ENCODE measurements at regions not wholly inside any gene's neighbourhood (a gene's known extent, or its start where the extent isn't known, plus 50 kb on each side); places are given as distances from the start of the nearest gene placed in this dataset.
"Not testable (repeated sequence)": the region's sequence is repeated elsewhere in the genome, so short reads cannot be mapped to it uniquely, and the experiment has no call there.

DNA sequence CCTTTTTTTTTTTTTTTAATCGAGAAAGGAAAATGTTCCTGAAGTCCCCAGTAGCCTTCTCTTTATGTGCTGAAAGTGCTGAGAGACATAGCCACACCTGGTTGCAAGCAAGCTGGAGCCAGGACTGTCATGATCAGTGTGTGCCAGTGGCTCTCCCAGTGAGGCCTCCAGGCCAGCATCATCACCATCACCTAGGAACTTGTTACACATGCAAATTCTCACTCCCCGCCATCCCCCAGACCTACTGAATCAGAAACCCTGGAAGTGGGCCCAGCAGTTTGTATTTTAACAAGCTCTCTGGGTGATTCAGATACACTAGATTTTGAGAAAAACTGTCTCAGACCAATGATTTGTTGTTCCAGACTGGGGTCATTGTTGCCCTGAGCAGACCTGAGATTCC lies 181.9 kb upstream of the GLRA1 start:
- H3K27me3 ChIP-seq, result no peaks in the 10 kb centered on the region
- WGBS, 2 donors (ENCODE audit: low coverage in 1 of 2), result 72 to 83% methylated on average over 1 to 2 of the region's 2 CpGs
- DNase-seq, result no peak
- intact Hi-C loops (cut with DNase I; ENCODE audit: low total_unique reads), result no loop called here
- no peak overlapping the region for H3K27ac ChIP-seq
- in situ Hi-C loops (cut with MboI; ENCODE audit: low pct_ligation_motif_present in 1 of 4, low pct_unique_long_range_greater_than_20kb in 1 of 4, low sequenced_read_pairs in 3 of 4), result no loop called here
- H3K4me3 ChIP-seq, result no peak overlapping the region
- no peaks in the 10 kb centered on the region for H3K36me3 ChIP-seq
- H3K9me3 ChIP-seq, result no peaks in the 10 kb centered on the region
- TF ChIP-seq, protein P1, sequence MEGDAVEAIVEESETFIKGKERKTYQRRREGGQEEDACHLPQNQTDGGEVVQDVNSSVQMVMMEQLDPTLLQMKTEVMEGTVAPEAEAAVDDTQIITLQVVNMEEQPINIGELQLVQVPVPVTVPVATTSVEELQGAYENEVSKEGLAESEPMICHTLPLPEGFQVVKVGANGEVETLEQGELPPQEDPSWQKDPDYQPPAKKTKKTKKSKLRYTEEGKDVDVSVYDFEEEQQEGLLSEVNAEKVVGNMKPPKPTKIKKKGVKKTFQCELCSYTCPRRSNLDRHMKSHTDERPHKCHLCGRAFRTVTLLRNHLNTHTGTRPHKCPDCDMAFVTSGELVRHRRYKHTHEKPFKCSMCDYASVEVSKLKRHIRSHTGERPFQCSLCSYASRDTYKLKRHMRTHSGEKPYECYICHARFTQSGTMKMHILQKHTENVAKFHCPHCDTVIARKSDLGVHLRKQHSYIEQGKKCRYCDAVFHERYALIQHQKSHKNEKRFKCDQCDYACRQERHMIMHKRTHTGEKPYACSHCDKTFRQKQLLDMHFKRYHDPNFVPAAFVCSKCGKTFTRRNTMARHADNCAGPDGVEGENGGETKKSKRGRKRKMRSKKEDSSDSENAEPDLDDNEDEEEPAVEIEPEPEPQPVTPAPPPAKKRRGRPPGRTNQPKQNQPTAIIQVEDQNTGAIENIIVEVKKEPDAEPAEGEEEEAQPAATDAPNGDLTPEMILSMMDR (IDR thresholded peaks at IDR 0.05), result no peak
- no peak for TF ChIP-seq EP300 (IDR thresholded peaks at IDR 0.05; ENCODE audit: low read depth)
- TF ChIP-seq POLR2AphosphoS5 (IDR thresholded peaks at IDR 0.05), result no peak
- TF ChIP-seq POLR2A (IDR thresholded peaks at IDR 0.05), result no peak
- H3K4me1 ChIP-seq, result no peaks in the 10 kb centered on the region

DNA sequence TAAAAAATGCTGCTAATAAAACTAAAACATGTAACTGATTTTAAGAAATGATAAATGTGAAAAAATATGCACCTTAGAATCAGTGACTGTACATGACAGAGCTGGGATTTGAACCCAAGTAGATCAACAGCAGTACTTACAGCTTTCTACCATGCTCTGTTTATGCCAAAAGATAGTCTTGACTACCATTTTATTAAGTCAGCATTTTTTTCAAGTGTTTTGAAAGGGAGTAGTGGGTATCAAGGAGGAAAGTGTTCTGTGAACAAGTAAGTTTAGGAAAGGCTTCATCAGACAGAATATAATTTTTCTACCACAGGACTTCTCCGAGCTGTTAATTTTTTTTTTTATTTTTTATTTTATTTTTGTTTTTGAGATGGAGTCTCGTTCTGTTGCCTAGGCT lies 180.4 kb upstream of the GLRA1 start:
- 75 to 84% methylated on average over 1 to 2 of the region's 2 CpGs for WGBS, 2 donors (ENCODE audit: low coverage in 1 of 2)
- H3K27ac ChIP-seq, result no peak overlapping the region

DNA sequence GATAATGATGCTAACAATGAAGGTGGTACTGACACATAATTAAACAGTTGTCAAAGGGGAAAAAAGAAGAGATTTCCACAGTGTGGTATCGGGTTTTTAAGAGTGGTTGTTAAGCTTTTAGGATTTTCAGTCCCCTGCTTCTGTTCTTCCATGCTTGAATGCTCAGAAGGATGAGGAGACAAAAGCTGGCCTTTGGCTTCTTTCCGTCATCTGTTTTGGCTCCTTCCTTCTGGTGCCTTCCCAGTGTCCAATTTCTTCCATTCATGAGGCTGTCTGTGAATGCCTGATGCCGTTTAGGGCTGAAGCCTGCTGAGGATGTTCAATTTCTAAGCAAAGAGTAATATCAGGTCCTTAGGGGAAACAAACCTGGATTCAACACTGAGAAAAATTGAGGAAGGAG lies 179.6 kb upstream of the GLRA1 start:
- Histone ChIP-seq H3K27me3 (no peaks in the 10 kb centered on the region), H3K36me3 (no peaks in the 10 kb centered on the region), H3K4me1 (no peaks in the 10 kb centered on the region), H3K9me3 (no peaks in the 10 kb centered on the region), H3K27ac (no peak overlapping the region), H3K4me3 (no peak overlapping the region)
- intact Hi-C loops (cut with DNase I; ENCODE audit: low total_unique reads) (no loop called here), in situ Hi-C loops (cut with MboI; ENCODE audit: low pct_ligation_motif_present in 1 of 4, low pct_unique_long_range_greater_than_20kb in 1 of 4, low sequenced_read_pairs in 3 of 4) (no loop called here)
- WGBS, 2 donors (ENCODE audit: low coverage in 1 of 2), result 57 to 70% methylated on average over 3 of the region's 3 CpGs
- DNase-seq, result no peak
- no peak for TF ChIP-seq POLR2AphosphoS5 (IDR thresholded peaks at IDR 0.05)
- TF ChIP-seq, protein P1 (IDR thresholded peaks at IDR 0.05), result no peak
- TF ChIP-seq POLR2A (IDR thresholded peaks at IDR 0.05), result no peak
- no peak for TF ChIP-seq EP300 (IDR thresholded peaks at IDR 0.05; ENCODE audit: low read depth)

More for the DNA sequence above, 180.4 kb upstream of the GLRA1 start:
- Histone ChIP-seq H3K4me1 (no peaks in the 10 kb centered on the region), H3K27me3 (no peaks in the 10 kb centered on the region), H3K4me3 (no peak overlapping the region), H3K9me3 (no peaks in the 10 kb centered on the region), H3K36me3 (no peaks in the 10 kb centered on the region)
- no peak for TF ChIP-seq POLR2AphosphoS5 (IDR thresholded peaks at IDR 0.05)
- in situ Hi-C loops (cut with MboI; ENCODE audit: low pct_ligation_motif_present in 1 of 4, low pct_unique_long_range_greater_than_20kb in 1 of 4, low sequenced_read_pairs in 3 of 4), result no loop called here
- intact Hi-C loops (cut with DNase I; ENCODE audit: low total_unique reads), result no loop called here
- DNase-seq, result no peak

DNA sequence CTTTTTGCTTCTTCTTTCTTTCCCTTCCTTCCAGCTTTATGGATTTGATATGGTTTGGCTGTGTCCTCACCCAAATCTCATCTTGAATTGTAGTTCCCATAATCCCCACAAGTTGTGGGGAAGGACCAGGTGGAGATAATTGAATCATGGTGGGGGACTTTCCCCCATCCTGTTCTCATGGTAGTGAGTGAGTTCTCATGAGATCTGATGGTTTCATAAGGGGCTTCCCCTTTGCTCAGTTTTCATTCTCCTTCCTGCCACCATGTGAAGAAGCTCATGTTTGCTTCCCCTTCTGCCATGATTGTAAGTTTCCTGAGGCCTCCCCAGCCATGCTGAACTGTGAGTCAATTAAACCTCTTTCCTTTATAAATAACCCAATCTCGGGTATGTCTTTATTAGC lies 178.3 kb upstream of the GLRA1 start:
- intact Hi-C loops (cut with DNase I; ENCODE audit: low total_unique reads); H3K4me3 ChIP-seq; H3K4me1 ChIP-seq; H3K27me3 ChIP-seq; H3K9me3 ChIP-seq; in situ Hi-C loops (cut with MboI; ENCODE audit: low pct_ligation_motif_present in 1 of 4, low pct_unique_long_range_greater_than_20kb in 1 of 4, low sequenced_read_pairs in 3 of 4); H3K27ac ChIP-seq; DNase-seq; H3K36me3 ChIP-seq: not testable (repeated sequence)
- WGBS, 2 donors (ENCODE audit: low coverage in 1 of 2), result 13 to 63% methylated on average over 1 of the region's 1 CpG

DNA sequence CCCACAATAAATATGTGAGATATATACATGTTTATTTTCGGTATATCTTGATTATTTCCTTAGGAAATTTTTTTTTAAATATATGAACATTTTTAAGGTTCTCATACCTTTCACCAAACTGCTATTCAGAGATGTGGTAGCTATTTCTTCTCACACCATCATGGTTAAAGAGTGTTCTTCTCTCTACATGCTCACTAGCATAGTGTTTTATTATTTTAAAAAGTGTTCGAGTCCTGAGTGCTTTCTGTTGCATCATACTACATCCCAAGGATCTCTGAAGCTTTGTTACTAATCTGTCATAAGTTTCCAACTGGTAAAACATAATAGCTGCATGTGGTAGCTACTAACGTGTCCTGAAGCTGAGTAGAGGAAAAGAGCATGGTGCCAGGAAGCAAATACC lies 177.4 kb upstream of the GLRA1 start:
- no peak for DNase-seq
- no peak overlapping the region for H3K4me3 ChIP-seq
- 76 to 78% methylated on average over 3 of the region's 3 CpGs for WGBS, 2 donors (ENCODE audit: low coverage in 1 of 2)
- no peaks in the 10 kb centered on the region for H3K9me3 ChIP-seq
- no peaks in the 10 kb centered on the region for H3K27me3 ChIP-seq
- H3K4me1 ChIP-seq, result no peaks in the 10 kb centered on the region
- intact Hi-C loops (cut with DNase I; ENCODE audit: low total_unique reads) (no loop called here), in situ Hi-C loops (cut with MboI; ENCODE audit: low pct_ligation_motif_present in 1 of 4, low pct_unique_long_range_greater_than_20kb in 1 of 4, low sequenced_read_pairs in 3 of 4) (no loop called here)
- H3K36me3 ChIP-seq, result no peaks in the 10 kb centered on the region
- TF ChIP-seq POLR2AphosphoS5 (IDR thresholded peaks at IDR 0.05), result no peak
- H3K27ac ChIP-seq, result no peak overlapping the region

DNA sequence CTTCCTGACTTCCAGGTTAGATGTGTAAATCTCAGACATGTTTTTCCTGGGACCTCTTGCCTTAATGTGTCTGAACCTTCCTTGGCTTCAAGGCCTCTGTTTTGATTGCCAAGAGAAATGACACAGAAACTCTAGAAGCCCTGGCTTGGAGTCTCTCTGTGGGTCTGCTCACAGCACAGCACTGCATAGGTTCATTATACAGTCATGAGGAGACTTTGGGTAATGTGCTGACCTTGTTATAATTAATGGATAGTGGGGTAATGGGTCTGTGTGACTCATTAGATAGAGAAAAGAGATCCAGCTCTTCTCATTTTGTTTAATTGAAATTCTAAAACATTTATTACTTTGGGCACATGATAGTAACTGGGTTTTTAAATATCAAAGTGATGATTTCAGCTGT lies 175.8 kb upstream of the GLRA1 start:
- in situ Hi-C loops (cut with MboI; ENCODE audit: low pct_ligation_motif_present in 1 of 4, low pct_unique_long_range_greater_than_20kb in 1 of 4, low sequenced_read_pairs in 3 of 4), result no loop called here

More for the DNA sequence above, 175.8 kb upstream of the GLRA1 start:
- Histone ChIP-seq H3K4me1 (no peaks in the 10 kb centered on the region), H3K27me3 (no peaks in the 10 kb centered on the region), H3K27ac (no peak overlapping the region), H3K4me3 (no peak overlapping the region), H3K36me3 (no peaks in the 10 kb centered on the region), H3K9me3 (no peaks in the 10 kb centered on the region)
- intact Hi-C loops (cut with DNase I; ENCODE audit: low total_unique reads), result no loop called here
- DNase-seq, result no peak
- no peak for TF ChIP-seq POLR2A (IDR thresholded peaks at IDR 0.05)
- TF ChIP-seq, protein P1 (IDR thresholded peaks at IDR 0.05), result no peak
- TF ChIP-seq POLR2AphosphoS5 (IDR thresholded peaks at IDR 0.05), result no peak
- TF ChIP-seq EP300 (IDR thresholded peaks at IDR 0.05; ENCODE audit: low read depth), result no peak
